ENCODE measurements at regions not wholly inside any gene's neighbourhood (a gene's known extent, or its start where the extent isn't known, plus 50 kb on each side); places are given as distances from the start of the nearest gene placed in this dataset.

DNA sequence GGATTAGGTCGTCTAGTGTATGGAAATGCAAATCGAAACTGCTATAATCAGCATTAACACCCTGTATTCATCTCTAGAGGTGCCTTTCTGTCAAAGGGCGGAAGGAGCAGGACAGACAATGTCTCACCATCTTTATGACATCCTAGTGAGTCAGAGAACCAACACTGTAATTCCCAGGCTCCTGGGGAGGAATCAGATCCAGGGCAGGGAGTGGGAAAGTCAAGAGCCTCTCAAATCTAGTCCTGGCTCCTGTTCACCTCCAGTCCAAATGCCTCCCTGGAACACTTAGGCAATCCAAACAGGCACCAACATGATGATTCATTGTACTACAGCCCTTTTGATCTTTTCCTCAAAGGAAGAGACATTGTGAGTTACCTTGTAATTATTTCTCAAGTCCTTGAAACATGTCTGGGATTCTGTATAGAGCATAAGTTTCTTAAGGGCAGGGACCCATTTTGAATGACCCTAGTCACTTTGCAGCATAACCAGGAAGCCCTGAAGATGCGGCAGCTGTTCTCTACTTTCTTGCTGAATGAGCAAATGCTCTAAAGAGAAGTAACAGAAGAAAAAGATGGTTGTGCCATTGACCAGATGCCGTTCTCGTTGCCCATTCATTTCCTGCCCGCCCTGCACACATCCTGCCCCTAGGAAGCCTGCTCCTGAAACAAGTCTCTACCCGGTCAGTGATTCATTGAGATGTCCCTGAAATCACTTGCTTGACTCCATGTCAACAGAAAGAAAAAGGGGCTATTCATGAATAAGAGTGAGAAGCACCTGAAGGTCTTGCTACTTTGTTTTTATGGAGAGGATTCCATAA, 112.8 kb upstream of the JARID2 start (continued):
- TF ChIP-seq, protein P1, sequence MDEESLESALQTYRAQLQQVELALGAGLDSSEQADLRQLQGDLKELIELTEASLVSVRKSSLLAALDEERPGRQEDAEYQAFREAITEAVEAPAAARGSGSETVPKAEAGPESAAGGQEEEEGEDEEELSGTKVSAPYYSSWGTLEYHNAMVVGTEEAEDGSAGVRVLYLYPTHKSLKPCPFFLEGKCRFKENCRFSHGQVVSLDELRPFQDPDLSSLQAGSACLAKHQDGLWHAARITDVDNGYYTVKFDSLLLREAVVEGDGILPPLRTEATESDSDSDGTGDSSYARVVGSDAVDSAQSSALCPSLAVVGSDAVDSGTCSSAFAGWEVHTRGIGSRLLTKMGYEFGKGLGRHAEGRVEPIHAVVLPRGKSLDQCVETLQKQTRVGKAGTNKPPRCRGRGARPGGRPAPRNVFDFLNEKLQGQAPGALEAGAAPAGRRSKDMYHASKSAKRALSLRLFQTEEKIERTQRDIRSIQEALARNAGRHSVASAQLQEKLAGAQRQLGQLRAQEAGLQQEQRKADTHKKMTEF (CRISPR knock-in tag; IDR thresholded peaks at IDR 0.05), result no peak
- no peak for TF ChIP-seq FLYWCH1 (CRISPR knock-in tag; IDR thresholded peaks at IDR 0.05)
- TF ChIP-seq ZNF207 (IDR thresholded peaks at IDR 0.05; ENCODE audit: borderline replicate concordance), result no peak
- TF ChIP-seq RFXANK (CRISPR knock-in tag; IDR thresholded peaks at IDR 0.05), result no peak
- TF ChIP-seq MAFF (IDR thresholded peaks at IDR 0.05; ENCODE audit: low read depth, low read length), result peak; percentile 66; the same call in 1 of the 2 replicates
- no peak for TF ChIP-seq RARG (CRISPR knock-in tag; IDR thresholded peaks at IDR 0.05; ENCODE audit: low read depth)
- no peak for TF ChIP-seq ZNF343 (CRISPR knock-in tag; IDR thresholded peaks at IDR 0.05)
- no peak for TF ChIP-seq CEBPG (CRISPR knock-in tag; IDR thresholded peaks at IDR 0.05)
- TF ChIP-seq KDM2A (CRISPR knock-in tag; IDR thresholded peaks at IDR 0.05; ENCODE audit: borderline replicate concordance, low read depth), result no peak
- TF ChIP-seq NR2F6 (IDR thresholded peaks at IDR 0.05), result no peak
- no peak for TF ChIP-seq NR2F6 (CRISPR knock-in tag; IDR thresholded peaks at IDR 0.05)
- TF ChIP-seq SMYD3 (CRISPR knock-in tag; IDR thresholded peaks at IDR 0.05), result no peak
- no peak for TF ChIP-seq MLXIP (CRISPR knock-in tag; IDR thresholded peaks at IDR 0.05; ENCODE audit: borderline replicate concordance)
- TF ChIP-seq, protein P2, sequence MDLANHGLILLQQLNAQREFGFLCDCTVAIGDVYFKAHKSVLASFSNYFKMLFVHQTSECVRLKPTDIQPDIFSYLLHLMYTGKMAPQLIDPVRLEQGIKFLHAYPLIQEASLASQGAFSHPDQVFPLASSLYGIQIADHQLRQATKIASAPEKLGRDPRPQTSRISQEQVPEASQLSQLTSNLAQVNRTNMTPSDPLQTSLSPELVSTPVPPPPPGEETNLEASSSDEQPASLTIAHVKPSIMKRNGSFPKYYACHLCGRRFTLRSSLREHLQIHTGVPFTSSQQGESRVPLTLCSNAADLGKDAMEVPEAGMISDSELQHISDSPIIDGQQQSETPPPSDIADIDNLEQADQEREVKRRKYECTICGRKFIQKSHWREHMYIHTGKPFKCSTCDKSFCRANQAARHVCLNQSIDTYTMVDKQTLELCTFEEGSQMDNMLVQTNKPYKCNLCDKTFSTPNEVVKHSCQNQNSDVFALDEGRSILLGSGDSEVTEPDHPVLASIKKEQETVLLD (CRISPR knock-in tag; IDR thresholded peaks at IDR 0.05; ENCODE audit: low read depth), result no peak
- no peak for TF ChIP-seq ATF3 (CRISPR knock-in tag; IDR thresholded peaks at IDR 0.05)
- no peak for TF ChIP-seq HNRNPK (IDR thresholded peaks at IDR 0.05; ENCODE audit: low read depth, low read length, poor library complexity, severe bottlenecking)
- TF ChIP-seq LCORL (IDR thresholded peaks at IDR 0.05), result no peak
- no peak for TF ChIP-seq LCORL (CRISPR knock-in tag; IDR thresholded peaks at IDR 0.05)
- no peak for TF ChIP-seq ADNP (CRISPR knock-in tag; IDR thresholded peaks at IDR 0.05)
- no peak for TF ChIP-seq ZNF629 (CRISPR knock-in tag; conservative IDR thresholded peaks at IDR 0.05)
- no peak for TF ChIP-seq GZF1 (CRISPR knock-in tag; IDR thresholded peaks at IDR 0.05)
- TF ChIP-seq, protein P3, sequence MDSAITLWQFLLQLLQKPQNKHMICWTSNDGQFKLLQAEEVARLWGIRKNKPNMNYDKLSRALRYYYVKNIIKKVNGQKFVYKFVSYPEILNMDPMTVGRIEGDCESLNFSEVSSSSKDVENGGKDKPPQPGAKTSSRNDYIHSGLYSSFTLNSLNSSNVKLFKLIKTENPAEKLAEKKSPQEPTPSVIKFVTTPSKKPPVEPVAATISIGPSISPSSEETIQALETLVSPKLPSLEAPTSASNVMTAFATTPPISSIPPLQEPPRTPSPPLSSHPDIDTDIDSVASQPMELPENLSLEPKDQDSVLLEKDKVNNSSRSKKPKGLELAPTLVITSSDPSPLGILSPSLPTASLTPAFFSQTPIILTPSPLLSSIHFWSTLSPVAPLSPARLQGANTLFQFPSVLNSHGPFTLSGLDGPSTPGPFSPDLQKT (CRISPR knock-in tag; IDR thresholded peaks at IDR 0.05; ENCODE audit: borderline replicate concordance), result no peak
- no peak for TF ChIP-seq SOX6 (IDR thresholded peaks at IDR 0.05)
- no peak for TF ChIP-seq SOX6 (CRISPR knock-in tag; IDR thresholded peaks at IDR 0.05)

All from HepG2 (cell line).